Endodermal cell (in vitro differentiated cells): ENCODE measurements at regions not wholly inside any gene's neighbourhood (a gene's known extent, or its start where the extent isn't known, plus 50 kb on each side); places are given as distances from the start of the nearest gene placed in this dataset. TPM values are rescaled to one million over a fixed set of nuclear protein-coding genes. Genes with fewer than 3 reads are reported as not detected.

Experiments
- DNase-seq: peaks from one replicate; pipeline ENCODE4 v3.0.0-alpha.2; 2017
- H3K27ac ChIP-seq: 2 replicates; pipeline ENCODE4 v1.5.1; 2013; ENCODE audit warnings: mild to moderate bottlenecking, low read depth, low read length, moderate library complexity
- H3K27me3 ChIP-seq: 2 replicates; pipeline ENCODE4 v1.6.1; 2013; ENCODE audit warnings: mild to moderate bottlenecking, low read length, moderate library complexity; ENCODE audit not compliant: insufficient read depth, control insufficient read depth, poor library complexity, severe bottlenecking
- H3K36me3 ChIP-seq: 2 replicates; pipeline ENCODE4 v1.7.0; 2013; ENCODE audit warnings: mild to moderate bottlenecking, low read length, moderate library complexity; ENCODE audit not compliant: control insufficient read depth, insufficient read depth
- H3K4me1 ChIP-seq: one replicate; pipeline ENCODE4 v1.7.0; 2013; ENCODE audit warnings: low read length; ENCODE audit not compliant: control insufficient read depth, insufficient read depth
- H3K4me3 ChIP-seq: 2 replicates; pipeline ENCODE4 v1.5.1; 2013; ENCODE audit warnings: mild to moderate bottlenecking, low read length, moderate library complexity
- H3K9ac ChIP-seq: 2 replicates; pipeline ENCODE4 v1.6.1; 2013; ENCODE audit warnings: mild to moderate bottlenecking, low read length, moderate library complexity; ENCODE audit not compliant: poor library complexity, severe bottlenecking; ENCODE audit errors: extremely low read depth
- H3K9me3 ChIP-seq: 2 replicates; pipeline ENCODE4 v1.6.1; 2013; ENCODE audit warnings: mild to moderate bottlenecking, low read length, moderate library complexity; ENCODE audit not compliant: control insufficient read depth
- H3K27ac Mint-ChIP-seq: 2 replicates; pipeline ENCODE4 v1.8.0; 2020; ENCODE audit warnings: mixed read lengths
- H3K27me3 Mint-ChIP-seq: 2 replicates; pipeline ENCODE4 v1.8.0; 2021; ENCODE audit warnings: mild to moderate bottlenecking, mixed read lengths; ENCODE audit not compliant: insufficient read depth
- H3K36me3 Mint-ChIP-seq: 2 replicates; pipeline ENCODE4 v1.8.0; 2020; ENCODE audit warnings: low read depth, mixed read lengths
- H3K4me1 Mint-ChIP-seq: 2 replicates; pipeline ENCODE4 v1.8.0; 2020; ENCODE audit warnings: mixed read lengths
- H3K4me3 Mint-ChIP-seq: 2 replicates; pipeline ENCODE4 v1.8.0; 2020; ENCODE audit warnings: mild to moderate bottlenecking, moderate library complexity, mixed read lengths
- H3K9me3 Mint-ChIP-seq: 2 replicates; pipeline ENCODE4 v1.8.0; 2020; ENCODE audit warnings: mild to moderate bottlenecking, mixed read lengths
- WGBS, 2 experiments: methylation state at CpG; one replicate each; pipeline versions ENCODE4 v1.1.5 to v1.1.7; 2013; ENCODE audit warnings: missing lambda C conversion rate in 2 of 2, mixed read lengths in 1 of 2; ENCODE audit not compliant: insufficient coverage in 1 of 2, insufficient read length in 1 of 2; 5-methylcytosine and 5-hydroxymethylcytosine counted together
- microRNA-seq: library from miRNA; unstranded; fragments of <30 nt; microRNA quantifications from one replicate; pipeline ENCODE4 v1.2.0, GENCODE V29; 2020; ENCODE audit warnings: borderline microRNAs expressed
- TF ChIP-seq, protein P1 (sequence below): fragments of 200-600 bp; sonication (generic); conservative IDR thresholded peaks from 2 replicates; pipeline ENCODE4 v1.5.0; 2021; ENCODE audit warnings: antibody characterized with exemption, mild to moderate bottlenecking

DNA sequence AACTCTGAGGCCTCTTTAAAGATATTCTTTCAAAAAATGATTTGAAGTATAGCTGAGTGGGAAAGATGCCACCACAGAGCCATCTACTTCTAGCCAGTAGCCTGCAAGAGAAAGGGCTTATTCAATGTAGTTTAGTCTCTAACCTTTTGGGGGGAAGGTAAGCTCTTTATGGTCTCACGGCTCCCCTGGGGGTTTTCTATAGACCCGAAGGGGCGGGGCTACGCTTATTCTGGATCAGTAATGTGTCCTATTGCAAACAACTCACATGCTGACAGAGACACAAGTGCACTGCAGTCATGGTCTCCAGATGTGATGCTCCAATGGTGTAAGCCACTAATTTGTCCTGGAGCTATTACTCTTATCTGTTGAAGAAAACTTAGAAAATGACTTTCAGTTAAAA lies 53.4 kb upstream of the RPS23 start:
- Histone ChIP-seq H3K9ac (no peak overlapping the region), H3K27ac (no peak overlapping the region), H3K4me3 (no peak overlapping the region), H3K4me1 (no peaks in the 10 kb centered on the region), H3K27me3 (peaks cover 2% of the 10 kb centered on the region), H3K36me3 (no peaks in the 10 kb centered on the region), H3K9me3 (peaks cover 29% of the 10 kb centered on the region)
- Mint-ChIP-seq H3K27ac (no peak overlapping the region), H3K4me1 (no peaks in the 10 kb centered on the region), H3K36me3 (peaks cover 3% of the 10 kb centered on the region), H3K9me3 (peaks cover 26% of the 10 kb centered on the region), H3K27me3 (peaks cover 83% of the 10 kb centered on the region), H3K4me3 (no peak overlapping the region)
- TF ChIP-seq, protein P1, sequence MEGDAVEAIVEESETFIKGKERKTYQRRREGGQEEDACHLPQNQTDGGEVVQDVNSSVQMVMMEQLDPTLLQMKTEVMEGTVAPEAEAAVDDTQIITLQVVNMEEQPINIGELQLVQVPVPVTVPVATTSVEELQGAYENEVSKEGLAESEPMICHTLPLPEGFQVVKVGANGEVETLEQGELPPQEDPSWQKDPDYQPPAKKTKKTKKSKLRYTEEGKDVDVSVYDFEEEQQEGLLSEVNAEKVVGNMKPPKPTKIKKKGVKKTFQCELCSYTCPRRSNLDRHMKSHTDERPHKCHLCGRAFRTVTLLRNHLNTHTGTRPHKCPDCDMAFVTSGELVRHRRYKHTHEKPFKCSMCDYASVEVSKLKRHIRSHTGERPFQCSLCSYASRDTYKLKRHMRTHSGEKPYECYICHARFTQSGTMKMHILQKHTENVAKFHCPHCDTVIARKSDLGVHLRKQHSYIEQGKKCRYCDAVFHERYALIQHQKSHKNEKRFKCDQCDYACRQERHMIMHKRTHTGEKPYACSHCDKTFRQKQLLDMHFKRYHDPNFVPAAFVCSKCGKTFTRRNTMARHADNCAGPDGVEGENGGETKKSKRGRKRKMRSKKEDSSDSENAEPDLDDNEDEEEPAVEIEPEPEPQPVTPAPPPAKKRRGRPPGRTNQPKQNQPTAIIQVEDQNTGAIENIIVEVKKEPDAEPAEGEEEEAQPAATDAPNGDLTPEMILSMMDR: no peak
- 87 to 88% methylated on average over 4 of the region's 4 CpGs for WGBS, 2 experiments
- DNase-seq: no peak

DNA sequence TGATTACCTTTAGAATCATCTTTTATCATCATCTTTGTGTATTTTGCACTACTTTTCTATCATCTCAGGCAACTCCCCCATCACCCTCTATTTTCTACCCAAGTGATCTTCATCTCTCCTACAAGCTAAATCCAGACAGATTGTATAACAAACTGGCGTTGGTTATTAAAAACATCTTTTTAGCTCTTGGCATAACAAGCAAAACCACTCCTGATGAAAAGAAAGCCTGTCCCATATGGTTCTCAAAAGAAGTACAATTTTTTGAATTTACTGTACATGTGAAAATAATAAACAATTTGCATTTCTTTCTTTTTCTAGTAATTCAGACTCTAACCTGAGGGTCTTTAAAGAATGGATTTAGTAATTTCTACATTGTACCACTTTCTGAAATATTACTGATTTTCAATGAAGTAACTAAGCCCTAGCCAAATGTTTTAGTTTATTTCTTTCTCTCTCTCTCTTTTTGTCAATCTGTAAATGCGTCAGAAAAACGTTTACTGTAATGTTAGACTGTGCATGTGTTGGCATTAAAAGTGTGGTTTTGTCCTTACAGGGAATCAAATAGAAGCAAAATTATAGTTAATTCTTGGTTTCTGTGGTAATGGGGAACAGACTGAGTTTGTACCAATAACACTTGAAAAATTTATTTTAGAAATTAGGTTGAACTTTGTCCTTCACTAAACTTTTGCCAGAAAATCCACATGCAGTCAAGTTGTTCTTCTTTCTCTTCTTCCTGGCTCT lies 52.5 kb upstream of the RPS23 start:
- Mint-ChIP-seq H3K4me3 (no peak overlapping the region), H3K4me1 (no peaks in the 10 kb centered on the region), H3K36me3 (peaks cover 3% of the 10 kb centered on the region), H3K27me3 (peaks cover 83% of the 10 kb centered on the region), H3K27ac (no peak overlapping the region), H3K9me3 (peaks cover 29% of the 10 kb centered on the region)
- H3K27me3 ChIP-seq: peaks cover 11% of the 10 kb centered on the region
- TF ChIP-seq, protein P1: no peak
- H3K36me3 ChIP-seq: no peaks in the 10 kb centered on the region
- no peak overlapping the region for H3K27ac ChIP-seq
- H3K9ac ChIP-seq: no peak overlapping the region
- peaks cover 29% of the 10 kb centered on the region for H3K9me3 ChIP-seq
- H3K4me3 ChIP-seq: no peak overlapping the region
- WGBS, 2 experiments: 90 to 92% methylated on average over 2 to 3 of the region's 3 CpGs
- no peak for DNase-seq
- no peaks in the 10 kb centered on the region for H3K4me1 ChIP-seq

DNA sequence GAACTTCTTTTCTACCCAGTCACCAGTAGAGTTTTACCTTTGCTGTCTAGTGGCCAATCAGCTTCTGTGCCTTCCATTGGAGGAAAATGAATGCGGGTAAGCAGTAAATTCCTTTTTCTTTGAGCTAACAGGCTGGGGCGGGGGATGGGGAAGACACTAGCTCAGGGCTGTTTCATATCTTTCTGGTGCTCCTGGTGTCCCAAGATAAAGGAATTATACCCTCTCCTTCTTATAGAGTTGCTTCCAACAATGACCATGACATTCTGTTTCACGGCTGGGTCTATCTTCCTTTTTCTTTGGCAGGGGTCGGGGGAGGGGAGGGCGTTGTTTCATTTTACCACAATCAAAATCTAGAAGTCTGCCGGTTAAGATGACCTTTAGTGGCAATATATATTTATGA lies 51.2 kb upstream of the RPS23 start:
- 92 to 100% methylated on average over 1 to 5 of the region's 6 CpGs for WGBS, 2 experiments
- TF ChIP-seq, protein P1: no peak
- Mint-ChIP-seq H3K27me3 (peaks cover 83% of the 10 kb centered on the region), H3K9me3 (peaks cover 33% of the 10 kb centered on the region), H3K36me3 (peaks cover 3% of the 10 kb centered on the region), H3K4me3 (no peak overlapping the region), H3K4me1 (no peaks in the 10 kb centered on the region), H3K27ac (no peak overlapping the region)
- Histone ChIP-seq H3K27me3 (peaks cover 24% of the 10 kb centered on the region), H3K4me1 (no peaks in the 10 kb centered on the region), H3K9ac (no peak overlapping the region), H3K27ac (no peak overlapping the region), H3K9me3 (peaks cover 33% of the 10 kb centered on the region), H3K36me3 (no peaks in the 10 kb centered on the region), H3K4me3 (peak overlapping the region; percentile 18)
- DNase-seq: no peak

Small RNAs in the stretch of these regions (microRNA-seq; reads per million reads assigned to microRNA genes)
- gene MIR3977: not detected
